ENCODE measurements at regions not wholly inside any gene's neighbourhood (a gene's known extent, or its start where the extent isn't known, plus 50 kb on each side); places are given as distances from the start of the nearest gene placed in this dataset.

DNA sequence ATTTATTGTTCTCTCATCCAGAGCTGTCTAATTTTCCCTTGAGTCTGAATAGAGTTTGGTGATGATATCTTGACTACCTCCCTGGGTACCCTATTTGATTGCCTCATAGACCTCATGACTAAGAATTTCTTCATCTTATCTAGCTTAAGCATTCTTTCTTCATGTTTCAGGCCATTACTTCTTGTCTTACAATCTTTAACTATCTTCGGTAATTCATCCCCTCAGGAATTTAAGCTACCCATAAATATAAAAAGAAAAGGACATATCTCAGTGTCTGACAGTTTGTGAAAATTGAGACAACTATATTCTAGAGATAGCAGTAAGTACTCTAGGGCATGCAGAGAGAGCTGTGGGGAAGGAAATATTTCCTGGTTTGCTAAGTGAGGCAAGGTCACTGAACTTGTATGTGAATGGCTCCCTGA lies 466.1 kb upstream of the GRID2 start:
- TF ChIP-seq CTCF (IDR thresholded peaks at IDR 0.05) (no peak), POLR2A (IDR thresholded peaks at IDR 0.05) (no peak), POLR2AphosphoS5 (IDR thresholded peaks at IDR 0.05) (no peak)
